H7 (cell line): ENCODE measurements at regions not wholly inside any gene's neighbourhood (a gene's known extent, or its start where the extent isn't known, plus 50 kb on each side); places are given as distances from the start of the nearest gene placed in this dataset.
"Not testable (repeated sequence)": the region's sequence is repeated elsewhere in the genome, so short reads cannot be mapped to it uniquely, and the experiment has no call there.

Source experiments
- DNase-seq: peaks from one replicate; pipeline ENCODE4 v3.0.0; 2012
- H3K27me3 ChIP-seq: 2 replicates; pipeline ENCODE4 v1.6.0; 2011; ENCODE audit warnings: mild to moderate bottlenecking, low read length; ENCODE audit not compliant: control insufficient read depth, insufficient read depth
- H3K36me3 ChIP-seq: replicated peaks from 2 replicates; pipeline ENCODE4 v1.5.1; 2011; ENCODE audit warnings: low read length; ENCODE audit not compliant: control insufficient read depth, insufficient read depth
- H3K4me3 ChIP-seq: 2 replicates; pipeline ENCODE4 v1.5.1; 2011; ENCODE audit warnings: low read depth, mild to moderate bottlenecking, control low read depth, low read length, moderate library complexity; ENCODE audit not compliant: insufficient read depth

GRCh38 chr2:116318551-116318950 lies 1495.9 kb upstream of the DDX18 start:
- H3K27me3 ChIP-seq, H3K4me3 ChIP-seq, DNase-seq, H3K36me3 ChIP-seq: not testable (repeated sequence)

- no peak for DNase-seq
- Histone ChIP-seq H3K27me3 (no peaks in the 10 kb centered on the region), H3K4me3 (no peak overlapping the region)
Measured at GRCh38 chr2:116319001-116319400, 1495.5 kb upstream of the DDX18 start.

GRCh38 chr2:116319935-116320334 lies 1494.6 kb upstream of the DDX18 start:
- no peaks in the 10 kb centered on the region for H3K36me3 ChIP-seq
- H3K4me3 ChIP-seq, result no peak overlapping the region
- H3K27me3 ChIP-seq, result no peaks in the 10 kb centered on the region
- DNase-seq, result no peak

More at GRCh38 chr2:116319001-116319400, 1495.5 kb upstream of the DDX18 start:
- no peaks in the 10 kb centered on the region for H3K36me3 ChIP-seq

GRCh38 chr2:116329280-116329679 lies 1485.2 kb upstream of the DDX18 start:
- no peak for DNase-seq
- Histone ChIP-seq H3K36me3 (no peaks in the 10 kb centered on the region), H3K4me3 (no peak overlapping the region), H3K27me3 (no peaks in the 10 kb centered on the region)

GRCh38 chr2:116340690-116341089 lies 1473.8 kb upstream of the DDX18 start:
- DNase-seq, result no peak

GRCh38 chr2:116366212-116366611 lies 1448.3 kb upstream of the DDX18 start:
- DNase-seq, result no peak
- Histone ChIP-seq H3K36me3 (no peaks in the 10 kb centered on the region), H3K4me3 (no peak overlapping the region), H3K27me3 (no peaks in the 10 kb centered on the region)

More at GRCh38 chr2:116340690-116341089, 1473.8 kb upstream of the DDX18 start:
- Histone ChIP-seq H3K4me3 (no peak overlapping the region), H3K36me3 (no peaks in the 10 kb centered on the region), H3K27me3 (no peaks in the 10 kb centered on the region)

- no peak for DNase-seq
- Histone ChIP-seq H3K36me3 (no peaks in the 10 kb centered on the region), H3K27me3 (no peaks in the 10 kb centered on the region), H3K4me3 (no peak overlapping the region)
Measured at GRCh38 chr2:116378786-116379185, 1435.7 kb upstream of the DDX18 start.

GRCh38 chr2:116411211-116411610 lies 1403.3 kb upstream of the DDX18 start:
- Histone ChIP-seq H3K36me3 (no peaks in the 10 kb centered on the region), H3K4me3 (no peak overlapping the region), H3K27me3 (no peaks in the 10 kb centered on the region)
- no peak for DNase-seq

- DNase-seq, result no peak
- Histone ChIP-seq H3K4me3 (no peak overlapping the region), H3K27me3 (no peaks in the 10 kb centered on the region), H3K36me3 (no peaks in the 10 kb centered on the region)
Measured at GRCh38 chr2:116413659-116414058, 1400.8 kb upstream of the DDX18 start.

- no peak overlapping the region for H3K4me3 ChIP-seq
- no peak for DNase-seq
Measured at GRCh38 chr2:116416731-116417377, 1397.6 kb upstream of the DDX18 start.

GRCh38 chr2:116435648-116436047 lies 1378.8 kb upstream of the DDX18 start:
- Histone ChIP-seq H3K27me3 (no peaks in the 10 kb centered on the region), H3K4me3 (no peak overlapping the region), H3K36me3 (no peaks in the 10 kb centered on the region)
- DNase-seq, result no peak

More at GRCh38 chr2:116416731-116417377, 1397.6 kb upstream of the DDX18 start:
- no peaks in the 10 kb centered on the region for H3K27me3 ChIP-seq
- no peaks in the 10 kb centered on the region for H3K36me3 ChIP-seq

- Histone ChIP-seq H3K27me3 (no peaks in the 10 kb centered on the region), H3K36me3 (no peaks in the 10 kb centered on the region), H3K4me3 (no peak overlapping the region)
- DNase-seq, result no peak
Measured at GRCh38 chr2:116440104-116440653, 1374.3 kb upstream of the DDX18 start.

GRCh38 chr2:116442418-116442817 lies 1372.1 kb upstream of the DDX18 start:
- no peak for DNase-seq
- no peaks in the 10 kb centered on the region for H3K36me3 ChIP-seq
- no peaks in the 10 kb centered on the region for H3K27me3 ChIP-seq
- H3K4me3 ChIP-seq, result no peak overlapping the region

- H3K27me3 ChIP-seq, result no peaks in the 10 kb centered on the region
- DNase-seq, result no peak
- no peak overlapping the region for H3K4me3 ChIP-seq
- H3K36me3 ChIP-seq, result no peaks in the 10 kb centered on the region
Measured at GRCh38 chr2:116444256-116444872, 1370.1 kb upstream of the DDX18 start.

GRCh38 chr2:116450990-116451389 lies 1363.5 kb upstream of the DDX18 start:
- Histone ChIP-seq H3K36me3 (no peaks in the 10 kb centered on the region), H3K4me3 (no peak overlapping the region), H3K27me3 (no peaks in the 10 kb centered on the region)
- no peak for DNase-seq
